ENCODE measurements at regions not wholly inside any gene's neighbourhood (a gene's known extent, or its start where the extent isn't known, plus 50 kb on each side); places are given as distances from the start of the nearest gene placed in this dataset.

DNA sequence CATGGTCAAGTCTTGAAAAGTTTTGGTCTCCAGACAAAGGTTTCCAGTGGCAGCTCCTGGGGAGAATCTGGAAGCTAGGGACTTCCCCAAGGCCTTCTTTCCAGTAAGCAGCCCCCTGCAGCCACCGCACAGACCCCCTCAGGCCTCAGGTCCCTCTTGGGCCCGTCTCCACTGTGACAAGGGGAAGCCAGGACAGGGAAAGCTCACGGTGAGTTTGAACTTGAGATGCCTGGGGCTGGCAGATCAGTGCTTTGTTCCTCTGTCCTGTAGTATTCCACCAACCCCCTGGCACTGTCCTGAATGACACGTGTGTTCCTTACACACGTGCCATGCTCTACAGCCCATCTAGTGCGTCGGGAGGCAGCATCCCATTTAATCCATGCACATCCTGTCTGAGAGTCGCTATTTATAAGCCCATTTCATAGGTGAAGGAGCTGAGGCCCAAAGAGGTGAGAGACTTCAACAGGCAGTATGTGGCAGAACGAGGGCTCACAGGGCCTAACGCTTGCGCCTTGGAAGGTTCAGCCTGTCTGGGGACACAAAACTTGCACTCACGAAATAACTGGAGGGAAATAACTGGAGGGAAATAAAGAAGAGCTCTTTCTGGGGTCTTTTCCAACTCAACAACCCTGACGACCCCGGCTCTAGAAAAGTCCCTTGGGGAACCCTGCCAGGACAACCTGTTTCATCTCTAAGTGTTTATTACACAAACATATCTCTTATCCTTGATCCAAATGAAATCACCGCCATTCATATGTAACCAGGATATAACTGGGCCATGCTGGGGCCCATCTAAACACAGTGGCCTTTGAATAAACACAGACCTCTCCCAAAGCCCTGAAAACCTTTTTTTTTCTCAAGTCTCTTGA is 123.0 kb downstream of the BANF2 start:
- no peaks in the 10 kb centered on the region for H3K9me3 ChIP-seq (ENCODE audit: control insufficient read depth, insufficient read depth, low read length)
- dilution Hi-C loops (cut with HindIII; ENCODE audit: low sequenced_read_pairs, unreplicated experiment): no loop called here

More for the DNA sequence above, 123.0 kb downstream of the BANF2 start:
- ATAC-seq (ENCODE audit: low read depth) (no peak), DNase-seq (no peak)
- 100% methylated on average over 1 of the region's 15 CpGs; no CpG with 5 or more reads in 1 of the 2 experiments for WGBS, 2 experiments (ENCODE audit: extremely low coverage in 2 of 2, insufficient read length in 1 of 2)
- H3K4ac ChIP-seq (ENCODE audit: low read depth, low read length): no peak overlapping the region
- no peaks in the 10 kb centered on the region for H3K79me1 ChIP-seq (ENCODE audit: low read depth in 1 of 2, low read length in 2 of 2)
- no TSS peak for BruUV-seq (replicated peaks)
- H3K4me3 ChIP-seq (ENCODE audit: insufficient read depth, low read depth, low read length): no peak overlapping the region
- H4K8ac ChIP-seq (ENCODE audit: low read depth in 2 of 2, low read length in 2 of 2): peak overlapping the region in 1 of 2 experiments; percentile 61; a peak in 1 of 4 replicates
- intact Hi-C loops (cut with micrococcal nuclease): no loop called here
- TF ChIP-seq RAD21 (IDR thresholded peaks at IDR 0.05; ENCODE audit: low read length) (no peak), NFE2L2 (IDR thresholded peaks at IDR 0.05; ENCODE audit: low read depth, low read length) (no peak), MAFK (IDR thresholded peaks at IDR 0.05; ENCODE audit: low read depth, low read length) (no peak), CHD1 (IDR thresholded peaks at IDR 0.05; ENCODE audit: low read depth, low read length) (no peak), BHLHE40 (IDR thresholded peaks at IDR 0.05; ENCODE audit: low read depth, low read length) (no peak), SMC3 (IDR thresholded peaks at IDR 0.05; ENCODE audit: low read depth, low read length) (no peak), FOS (IDR thresholded peaks at IDR 0.05; ENCODE audit: low read depth, low read length) (no peak), POLR2A (IDR thresholded peaks at IDR 0.05; ENCODE audit: low read depth, low read length) (no peak)
- peaks cover 13% of the 10 kb centered on the region for H3K4me1 ChIP-seq (ENCODE audit: control insufficient read depth, insufficient read depth, low read length)
- no peak overlapping the region; the same call in 1 of the 2 replicates for H4K5ac ChIP-seq (ENCODE audit: low read depth, low read length)
- H3K56ac ChIP-seq (ENCODE audit: extremely low read depth, insufficient read depth, low read length): no peak overlapping the region
- no peak overlapping the region for H3K27ac ChIP-seq (ENCODE audit: insufficient read depth, low read length)
- no peak overlapping the region for H3K4me2 ChIP-seq (ENCODE audit: low read depth, low read length)
- in situ Hi-C loops (cut with MboI; ENCODE audit: low sequenced_read_pairs): no loop called here
- peak overlapping the region; percentile 13; the same call in 1 of the 2 replicates for H2AK5ac ChIP-seq (ENCODE audit: low read depth, low read length)
- H3K18ac ChIP-seq (ENCODE audit: low read depth, low read length): no peak overlapping the region
- peaks cover 19% of the 10 kb centered on the region for H3K9me1 ChIP-seq (ENCODE audit: insufficient read depth, low read length)
- CTCF ChIA-PET: interaction anchor here (0.6 kb wide), 1 partner anchor 1403 kb away, joined by 3 read pairs; no protein-coding TSS in a partner anchor
- no peak overlapping the region for H3K9ac ChIP-seq (ENCODE audit: low read depth, low read length)
- H2AK9ac ChIP-seq (replicated peaks; ENCODE audit: low read depth, low read length, poor library complexity): no peak overlapping the region
- no peaks in the 10 kb centered on the region for H3K27me3 ChIP-seq (ENCODE audit: control insufficient read depth, insufficient read depth, low read length)
- H2BK120ac ChIP-seq (ENCODE audit: low read depth, low read length): no peak overlapping the region
- peak overlapping the region; percentile 53 for H2AFZ ChIP-seq (replicated peaks; ENCODE audit: low read length, poor library complexity)
- POLR2A ChIA-PET (ENCODE audit: unreplicated experiment): interaction anchor here (0.6 kb wide), 1 partner anchor 141 kb away, joined by 3 read pairs; the partner anchor contains the start of gene RRBP1
- no peak overlapping the region for H4K91ac ChIP-seq (ENCODE audit: insufficient read depth, low read depth, low read length)
- no peak overlapping the region for H2BK15ac ChIP-seq (ENCODE audit: low read depth, low read length)
- H4K20me1 ChIP-seq (ENCODE audit: insufficient read depth, low read length): no peaks in the 10 kb centered on the region
- H3K36me3 ChIP-seq (ENCODE audit: control insufficient read depth, insufficient read depth, low read length): no peaks in the 10 kb centered on the region
- H3K23ac ChIP-seq (ENCODE audit: low read depth, low read length): no peak overlapping the region
- H2BK5ac ChIP-seq (ENCODE audit: low read depth, low read length, poor library complexity, severe bottlenecking): no peak overlapping the region
- H2BK20ac ChIP-seq (ENCODE audit: low read depth, low read length): peak overlapping the region; percentile 49
- H3K14ac ChIP-seq (replicated peaks; ENCODE audit: low read depth, low read length): no peak overlapping the region

Measured in IMR-90 (cell line).